OCI-LY3 (cell line): ENCODE measurements at regions not wholly inside any gene's neighbourhood (a gene's known extent, or its start where the extent isn't known, plus 50 kb on each side); places are given as distances from the start of the nearest gene placed in this dataset.

Source experiments
- CTCF ChIP-seq: fragments of 200-600, 300-600 bp; sonication (generic); IDR thresholded peaks from 2 replicates; pipeline ENCODE4 v1.5.1; 2014; ENCODE audit warnings: antibody characterized with exemption, low read length, low read depth
- EZH2phosphoT487 ChIP-seq: fragments of 200-600 bp; shearing (Covaris generic); IDR thresholded peaks from 2 replicates; pipeline ENCODE4 v1.6.1; 2018; ENCODE audit warnings: antibody characterized with exemption, mixed run types, low read depth

- TF ChIP-seq CTCF = no peak
- no peak for TF ChIP-seq EZH2phosphoT487
Measured at GRCh38 chr5:176721509-176721908, 74.2 kb downstream of the TSPAN17 start.
